Body of pancreas (tissue), 4 donors: ENCODE measurements at regions not wholly inside any gene's neighbourhood (a gene's known extent, or its start where the extent isn't known, plus 50 kb on each side); places are given as distances from the start of the nearest gene placed in this dataset.

ENCODE experiments used
- POLR2A ChIP-seq, 3 donors: fragments of 450-650 bp; IDR thresholded peaks; one replicate each; pipeline ENCODE4 v1.6.1; 2016; ENCODE audit warnings: antibody characterized with exemption in 3 of 3, mild to moderate bottlenecking in 2 of 3
- TF ChIP-seq, protein P1 (sequence below), 7 experiments: fragments of 450-650 bp in 4 of 7; fragments of 200-600 bp in 3 of 7; sonication (generic) in 3 of 7; IDR thresholded peaks; one replicate each; pipeline ENCODE4 v1.5.1; 2016 to 2019; ENCODE audit warnings: antibody characterized with exemption in 7 of 7

DNA sequence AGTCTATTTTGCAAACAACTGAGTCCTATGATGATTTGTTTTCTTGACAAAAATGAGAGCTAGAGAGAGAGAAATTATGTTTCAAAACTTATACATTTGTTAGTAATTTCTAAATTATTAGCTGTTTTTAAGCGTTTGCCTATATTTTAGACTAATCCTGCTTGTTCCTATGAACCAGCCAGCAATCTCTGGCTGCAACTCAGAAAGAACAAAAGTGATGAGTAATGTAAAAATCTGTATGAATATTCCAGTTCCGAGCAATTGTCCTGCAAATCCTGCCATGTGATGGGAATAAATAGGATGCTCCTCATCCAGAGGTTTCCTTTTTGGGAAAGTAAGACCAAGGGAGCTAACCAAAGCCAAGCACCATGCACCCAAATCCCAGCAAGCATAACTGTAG, 228.3 kb upstream of the GBE1 start:
- TF ChIP-seq, protein P1, sequence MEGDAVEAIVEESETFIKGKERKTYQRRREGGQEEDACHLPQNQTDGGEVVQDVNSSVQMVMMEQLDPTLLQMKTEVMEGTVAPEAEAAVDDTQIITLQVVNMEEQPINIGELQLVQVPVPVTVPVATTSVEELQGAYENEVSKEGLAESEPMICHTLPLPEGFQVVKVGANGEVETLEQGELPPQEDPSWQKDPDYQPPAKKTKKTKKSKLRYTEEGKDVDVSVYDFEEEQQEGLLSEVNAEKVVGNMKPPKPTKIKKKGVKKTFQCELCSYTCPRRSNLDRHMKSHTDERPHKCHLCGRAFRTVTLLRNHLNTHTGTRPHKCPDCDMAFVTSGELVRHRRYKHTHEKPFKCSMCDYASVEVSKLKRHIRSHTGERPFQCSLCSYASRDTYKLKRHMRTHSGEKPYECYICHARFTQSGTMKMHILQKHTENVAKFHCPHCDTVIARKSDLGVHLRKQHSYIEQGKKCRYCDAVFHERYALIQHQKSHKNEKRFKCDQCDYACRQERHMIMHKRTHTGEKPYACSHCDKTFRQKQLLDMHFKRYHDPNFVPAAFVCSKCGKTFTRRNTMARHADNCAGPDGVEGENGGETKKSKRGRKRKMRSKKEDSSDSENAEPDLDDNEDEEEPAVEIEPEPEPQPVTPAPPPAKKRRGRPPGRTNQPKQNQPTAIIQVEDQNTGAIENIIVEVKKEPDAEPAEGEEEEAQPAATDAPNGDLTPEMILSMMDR (IDR thresholded peaks at IDR 0.05) = no peak
- TF ChIP-seq POLR2A (IDR thresholded peaks at IDR 0.05) = no peak
